CD4-positive, alpha-beta T cell treated with Interleukin-12 subunit alpha and Interleukin-12 subunit beta, for 1 hour (primary cell): ENCODE measurements at regions not wholly inside any gene's neighbourhood (a gene's known extent, or its start where the extent isn't known, plus 50 kb on each side); places are given as distances from the start of the nearest gene placed in this dataset.
"Not testable (repeated sequence)": the region's sequence is repeated elsewhere in the genome, so short reads cannot be mapped to it uniquely, and the experiment has no call there.

Source experiments
- DNase-seq: peaks from one replicate; pipeline ENCODE4 v3.0.0-alpha.2; 2020

- no peak for DNase-seq
Measured at GRCh38 chr1:242613266-242613815, 88.8 kb upstream of the PLD5 start.

- no peak for DNase-seq
Measured at GRCh38 chr1:242610209-242610608, 85.7 kb upstream of the PLD5 start.

- DNase-seq: no peak
Measured at GRCh38 chr1:242605521-242605920, 81.0 kb upstream of the PLD5 start.

GRCh38 chr1:242602001-242602400 is 77.5 kb upstream of the PLD5 start:
- DNase-seq: no peak

- not testable (repeated sequence) for DNase-seq
Measured at GRCh38 chr1:242593756-242594155, 69.3 kb upstream of the PLD5 start.

GRCh38 chr1:242586360-242586680 is 61.8 kb upstream of the PLD5 start:
- no peak for DNase-seq

GRCh38 chr1:242585616-242586359 is 61.3 kb upstream of the PLD5 start:
- no peak for DNase-seq

- no peak for DNase-seq
Measured at GRCh38 chr1:242582669-242583068, 58.2 kb upstream of the PLD5 start.

- no peak for DNase-seq
Measured at GRCh38 chr1:242579528-242580235, 55.2 kb upstream of the PLD5 start.
